HEK293 (cell line): ENCODE measurements at regions not wholly inside any gene's neighbourhood (a gene's known extent, or its start where the extent isn't known, plus 50 kb on each side); places are given as distances from the start of the nearest gene placed in this dataset.

Experiments used
- ZBTB21 ChIP-seq: fragments of 450-650 bp; formaldehyde crosslinking; IDR thresholded peaks from 2 replicates; pipeline ENCODE4 v1.5.1; 2017; ENCODE audit warnings: missing biosample characterization, missing genetic modification characterization
- ZNF561 ChIP-seq: fragments of 450-650 bp; IDR thresholded peaks from 2 replicates; pipeline ENCODE4 v1.5.1; 2018; ENCODE audit warnings: missing biosample characterization, missing genetic modification characterization, borderline replicate concordance
- ZNF707 ChIP-seq: fragments of 450-650 bp; formaldehyde crosslinking; IDR thresholded peaks from 2 replicates; pipeline ENCODE4 v1.5.1; 2016; ENCODE audit warnings: missing biosample characterization, missing genetic modification characterization
- TF ChIP-seq, protein P1 (sequence below): fragments of 450-650 bp; formaldehyde crosslinking; IDR thresholded peaks from 2 replicates; pipeline ENCODE4 v1.5.1; 2016; ENCODE audit warnings: missing biosample characterization, missing genetic modification characterization
- TF ChIP-seq, protein P2 (sequence below): fragments of 450-650 bp; formaldehyde crosslinking; optimal IDR thresholded peaks from 2 replicates; pipeline ENCODE3; 2016; ENCODE audit warnings: missing biosample characterization, mild to moderate bottlenecking, missing genetic modification characterization
- TF ChIP-seq, protein P3 (sequence below): fragments of 450-650 bp; formaldehyde crosslinking; IDR thresholded peaks from 2 replicates; pipeline ENCODE4 v1.5.1; 2016; ENCODE audit warnings: missing biosample characterization, missing genetic modification characterization

GRCh38 chr3:34132069-34132692 is 333.8 kb downstream of the PDCD6IP start:
- TF ChIP-seq, protein P1, sequence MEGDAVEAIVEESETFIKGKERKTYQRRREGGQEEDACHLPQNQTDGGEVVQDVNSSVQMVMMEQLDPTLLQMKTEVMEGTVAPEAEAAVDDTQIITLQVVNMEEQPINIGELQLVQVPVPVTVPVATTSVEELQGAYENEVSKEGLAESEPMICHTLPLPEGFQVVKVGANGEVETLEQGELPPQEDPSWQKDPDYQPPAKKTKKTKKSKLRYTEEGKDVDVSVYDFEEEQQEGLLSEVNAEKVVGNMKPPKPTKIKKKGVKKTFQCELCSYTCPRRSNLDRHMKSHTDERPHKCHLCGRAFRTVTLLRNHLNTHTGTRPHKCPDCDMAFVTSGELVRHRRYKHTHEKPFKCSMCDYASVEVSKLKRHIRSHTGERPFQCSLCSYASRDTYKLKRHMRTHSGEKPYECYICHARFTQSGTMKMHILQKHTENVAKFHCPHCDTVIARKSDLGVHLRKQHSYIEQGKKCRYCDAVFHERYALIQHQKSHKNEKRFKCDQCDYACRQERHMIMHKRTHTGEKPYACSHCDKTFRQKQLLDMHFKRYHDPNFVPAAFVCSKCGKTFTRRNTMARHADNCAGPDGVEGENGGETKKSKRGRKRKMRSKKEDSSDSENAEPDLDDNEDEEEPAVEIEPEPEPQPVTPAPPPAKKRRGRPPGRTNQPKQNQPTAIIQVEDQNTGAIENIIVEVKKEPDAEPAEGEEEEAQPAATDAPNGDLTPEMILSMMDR (tag by site-specific recombination), result no peak
- TF ChIP-seq, protein P2, sequence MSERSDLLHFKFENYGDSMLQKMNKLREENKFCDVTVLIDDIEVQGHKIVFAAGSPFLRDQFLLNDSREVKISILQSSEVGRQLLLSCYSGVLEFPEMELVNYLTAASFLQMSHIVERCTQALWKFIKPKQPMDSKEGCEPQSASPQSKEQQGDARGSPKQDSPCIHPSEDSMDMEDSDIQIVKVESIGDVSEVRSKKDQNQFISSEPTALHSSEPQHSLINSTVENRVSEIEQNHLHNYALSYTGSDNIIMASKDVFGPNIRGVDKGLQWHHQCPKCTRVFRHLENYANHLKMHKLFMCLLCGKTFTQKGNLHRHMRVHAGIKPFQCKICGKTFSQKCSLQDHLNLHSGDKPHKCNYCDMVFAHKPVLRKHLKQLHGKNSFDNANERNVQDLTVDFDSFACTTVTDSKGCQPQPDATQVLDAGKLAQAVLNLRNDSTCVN (tag by site-specific recombination), result no peak
- TF ChIP-seq, protein P3, sequence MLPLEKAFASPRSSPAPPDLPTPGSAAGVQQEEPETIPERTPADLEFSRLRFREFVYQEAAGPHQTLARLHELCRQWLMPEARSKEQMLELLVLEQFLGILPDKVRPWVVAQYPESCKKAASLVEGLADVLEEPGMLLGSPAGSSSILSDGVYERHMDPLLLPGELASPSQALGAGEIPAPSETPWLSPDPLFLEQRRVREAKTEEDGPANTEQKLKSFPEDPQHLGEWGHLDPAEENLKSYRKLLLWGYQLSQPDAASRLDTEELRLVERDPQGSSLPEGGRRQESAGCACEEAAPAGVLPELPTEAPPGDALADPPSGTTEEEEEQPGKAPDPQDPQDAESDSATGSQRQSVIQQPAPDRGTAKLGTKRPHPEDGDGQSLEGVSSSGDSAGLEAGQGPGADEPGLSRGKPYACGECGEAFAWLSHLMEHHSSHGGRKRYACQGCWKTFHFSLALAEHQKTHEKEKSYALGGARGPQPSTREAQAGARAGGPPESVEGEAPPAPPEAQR, result no peak
- TF ChIP-seq ZNF561 (tag by site-specific recombination) (no peak), ZNF707 (tag by site-specific recombination) (no peak), ZBTB21 (tag by site-specific recombination) (no peak)
